ENCODE measurements at regions not wholly inside any gene's neighbourhood (a gene's known extent, or its start where the extent isn't known, plus 50 kb on each side); places are given as distances from the start of the nearest gene placed in this dataset.

- DNase-seq (ENCODE audit: extremely low spot score), result peak; percentile 4
- ChIA-PET CTCF (no interaction called here), POLR2A (no interaction called here)
- TF ChIP-seq BHLHE40 (IDR thresholded peaks at IDR 0.05; ENCODE audit: borderline replicate concordance), result no peak
- no peak for TF ChIP-seq HDGF (IDR thresholded peaks at IDR 0.05; ENCODE audit: borderline replicate concordance)
- TF ChIP-seq CTBP1 (IDR thresholded peaks at IDR 0.05; ENCODE audit: borderline replicate concordance), result no peak
- TF ChIP-seq FOXM1 (IDR thresholded peaks at IDR 0.05; ENCODE audit: borderline replicate concordance), result no peak
- no peak for TF ChIP-seq L3MBTL2 (conservative IDR thresholded peaks at IDR 0.05)
- TF ChIP-seq PKNOX1 (IDR thresholded peaks at IDR 0.05), result no peak
- no peak for TF ChIP-seq ELF4 (IDR thresholded peaks at IDR 0.05)
- TF ChIP-seq FOXK2 (IDR thresholded peaks at IDR 0.05), result no peak
Measured at GRCh38 chr18:1914489-1914888, 656.8 kb downstream of the METTL4 start.

- no peak for TF ChIP-seq SP1 (IDR thresholded peaks at IDR 0.05)
- TF ChIP-seq NFRKB (IDR thresholded peaks at IDR 0.05), result no peak
- no peak for TF ChIP-seq FOXM1 (IDR thresholded peaks at IDR 0.05; ENCODE audit: borderline replicate concordance)
- TF ChIP-seq TARDBP (IDR thresholded peaks at IDR 0.05), result no peak
- no peak for TF ChIP-seq ARNT (IDR thresholded peaks at IDR 0.05)
- TF ChIP-seq PKNOX1 (IDR thresholded peaks at IDR 0.05), result no peak
- no peak for TF ChIP-seq CTBP1 (IDR thresholded peaks at IDR 0.05; ENCODE audit: borderline replicate concordance)
- TF ChIP-seq FOXK2 (IDR thresholded peaks at IDR 0.05), result no peak
- TF ChIP-seq HDGF (IDR thresholded peaks at IDR 0.05; ENCODE audit: borderline replicate concordance), result no peak
- TF ChIP-seq ELF4 (IDR thresholded peaks at IDR 0.05), result no peak
- no peak for TF ChIP-seq BHLHE40 (IDR thresholded peaks at IDR 0.05; ENCODE audit: borderline replicate concordance)
- TF ChIP-seq FOXA1 (IDR thresholded peaks at IDR 0.05), result no peak
- no peak for TF ChIP-seq L3MBTL2 (conservative IDR thresholded peaks at IDR 0.05)
- no peak for TF ChIP-seq SUZ12 (IDR thresholded peaks at IDR 0.05)
- no peak for TF ChIP-seq LEF1 (IDR thresholded peaks at IDR 0.05; ENCODE audit: borderline replicate concordance)
- TF ChIP-seq ZNF384 (IDR thresholded peaks at IDR 0.05), result no peak
- CTCF ChIA-PET, result no interaction called here
Measured at GRCh38 chr18:1916869-1917523, 654.3 kb downstream of the METTL4 start.

GRCh38 chr18:1917569-1917968, 653.7 kb downstream of the METTL4 start:
- ChIA-PET CTCF (no interaction called here), POLR2A (no interaction called here)
- DNase-seq (ENCODE audit: extremely low spot score), result no peak
- TF ChIP-seq ZNF384 (IDR thresholded peaks at IDR 0.05) (no peak), ARNT (IDR thresholded peaks at IDR 0.05) (no peak), SP1 (IDR thresholded peaks at IDR 0.05) (no peak), SUZ12 (IDR thresholded peaks at IDR 0.05) (no peak), ELF4 (IDR thresholded peaks at IDR 0.05) (no peak), FOXA1 (IDR thresholded peaks at IDR 0.05) (no peak), L3MBTL2 (conservative IDR thresholded peaks at IDR 0.05) (no peak), CTBP1 (IDR thresholded peaks at IDR 0.05; ENCODE audit: borderline replicate concordance) (no peak), FOXK2 (IDR thresholded peaks at IDR 0.05) (no peak), BHLHE40 (IDR thresholded peaks at IDR 0.05; ENCODE audit: borderline replicate concordance) (no peak), FOXM1 (IDR thresholded peaks at IDR 0.05; ENCODE audit: borderline replicate concordance) (no peak), TARDBP (IDR thresholded peaks at IDR 0.05) (no peak), NFRKB (IDR thresholded peaks at IDR 0.05) (no peak), HDGF (IDR thresholded peaks at IDR 0.05; ENCODE audit: borderline replicate concordance) (no peak), LEF1 (IDR thresholded peaks at IDR 0.05; ENCODE audit: borderline replicate concordance) (no peak), PKNOX1 (IDR thresholded peaks at IDR 0.05) (no peak)

More at GRCh38 chr18:1916869-1917523, 654.3 kb downstream of the METTL4 start:
- no peak for DNase-seq (ENCODE audit: extremely low spot score)
- POLR2A ChIA-PET, result no interaction called here

GRCh38 chr18:1922066-1922465, 649.2 kb downstream of the METTL4 start:
- TF ChIP-seq HDGF (IDR thresholded peaks at IDR 0.05; ENCODE audit: borderline replicate concordance) (no peak), TARDBP (IDR thresholded peaks at IDR 0.05) (no peak), ZNF384 (IDR thresholded peaks at IDR 0.05) (no peak), CTBP1 (IDR thresholded peaks at IDR 0.05; ENCODE audit: borderline replicate concordance) (no peak), FOXK2 (IDR thresholded peaks at IDR 0.05) (no peak), FOXA1 (IDR thresholded peaks at IDR 0.05) (no peak), NFRKB (IDR thresholded peaks at IDR 0.05) (no peak), SUZ12 (IDR thresholded peaks at IDR 0.05) (no peak), ARNT (IDR thresholded peaks at IDR 0.05) (no peak), FOXM1 (IDR thresholded peaks at IDR 0.05; ENCODE audit: borderline replicate concordance) (no peak), L3MBTL2 (conservative IDR thresholded peaks at IDR 0.05) (no peak), ELF4 (IDR thresholded peaks at IDR 0.05) (no peak)
- CTCF ChIA-PET, result no interaction called here
- no peak for DNase-seq (ENCODE audit: extremely low spot score)
- POLR2A ChIA-PET, result no interaction called here

GRCh38 chr18:1928711-1929110, 642.6 kb downstream of the METTL4 start:
- ChIA-PET POLR2A (no interaction called here), CTCF (interaction anchor here (0.6 kb wide), 1 partner anchor 10 kb away, joined by 4 read pairs; no protein-coding TSS in a partner anchor)
- DNase-seq (ENCODE audit: extremely low spot score), result no peak
- TF ChIP-seq SUZ12 (IDR thresholded peaks at IDR 0.05), result no peak
- no peak for TF ChIP-seq NFRKB (IDR thresholded peaks at IDR 0.05)
- no peak for TF ChIP-seq ARNT (IDR thresholded peaks at IDR 0.05)
- no peak for TF ChIP-seq CTBP1 (IDR thresholded peaks at IDR 0.05; ENCODE audit: borderline replicate concordance)
- TF ChIP-seq ELF4 (IDR thresholded peaks at IDR 0.05), result no peak
- TF ChIP-seq FOXM1 (IDR thresholded peaks at IDR 0.05; ENCODE audit: borderline replicate concordance), result no peak
- no peak for TF ChIP-seq FOXA1 (IDR thresholded peaks at IDR 0.05)
- no peak for TF ChIP-seq SP1 (IDR thresholded peaks at IDR 0.05)
- no peak for TF ChIP-seq HDGF (IDR thresholded peaks at IDR 0.05; ENCODE audit: borderline replicate concordance)
- TF ChIP-seq ZNF384 (IDR thresholded peaks at IDR 0.05), result no peak
- no peak for TF ChIP-seq FOXK2 (IDR thresholded peaks at IDR 0.05)
- TF ChIP-seq L3MBTL2 (conservative IDR thresholded peaks at IDR 0.05), result no peak
- no peak for TF ChIP-seq PKNOX1 (IDR thresholded peaks at IDR 0.05)
- TF ChIP-seq TARDBP (IDR thresholded peaks at IDR 0.05), result no peak
- TF ChIP-seq LEF1 (IDR thresholded peaks at IDR 0.05; ENCODE audit: borderline replicate concordance), result no peak
- TF ChIP-seq BHLHE40 (IDR thresholded peaks at IDR 0.05; ENCODE audit: borderline replicate concordance), result no peak

All from HEK293T (cell line).